HepG2 (cell line): ENCODE measurements at regions not wholly inside any gene's neighbourhood (a gene's known extent, or its start where the extent isn't known, plus 50 kb on each side); places are given as distances from the start of the nearest gene placed in this dataset.

Source experiments
- ATAC-seq: fragments of 200-7000 bp; cut with Tn5 transposase; 3 replicates; pipeline ENCODE4 v1.9.1; 2020; ENCODE audit warnings: mild to moderate bottlenecking, moderate library complexity
- BruUV-seq: library from RNA; stranded (reverse); fragments of 400-500 nt; replicated peaks from 2 replicates; lab custom pipeline; 2021; lab: Mats Ljungman, UMichigan
- CTCF ChIA-PET: fragments of 300-600 bp; formaldehyde crosslinking; extraction: SDS; loops from one replicate; lab custom pipeline; 2021; ENCODE audit warnings: low total read pairs, inconsistent platforms, low intra/inter-chr PET ratio; lab: Yijun Ruan, JAX
- POLR2A ChIA-PET: fragments of 350-600 bp; sonication (Branson Sonifier 250); formaldehyde crosslinking; loops from one replicate; lab custom pipeline; 2020; ENCODE audit warnings: antibody characterized with exemption, inconsistent platforms; lab: Yijun Ruan, JAX
- DNase-seq: peaks from one replicate; pipeline ENCODE4 v3.0.0-alpha.2; 2015; ENCODE audit warnings: low spot score
- FAIRE-seq: peaks from 3 replicates; lab custom pipeline; 2011; peaks lifted over from hg19 to GRCh38; lab: Jason Lieb, UNC
- H2AFZ ChIP-seq: one replicate; pipeline ENCODE4 v1.6.1; 2011; ENCODE audit warnings: low read length, inconsistent platforms
- H3K27ac ChIP-seq: fragments of 300-600 bp; 3 replicates; pipeline ENCODE4 v1.8.0; 2011; ENCODE audit warnings: mixed run types, mild to moderate bottlenecking, mixed read lengths, low read length, inconsistent platforms; ENCODE audit not compliant: insufficient read depth; ENCODE audit errors: extremely low read length
- H3K27me3 ChIP-seq, 2 experiments: fragments of 200-600 bp in 1 of 2; 2 replicates in 1 of 2; 3 replicates in 1 of 2; pipeline versions ENCODE4 v1.6.0 to v1.8.0; 2011; ENCODE audit warnings: low read length in 2 of 2, mild to moderate bottlenecking in 2 of 2, moderate library complexity in 2 of 2, inconsistent platforms in 1 of 2; ENCODE audit not compliant: insufficient read depth in 2 of 2, control insufficient read depth in 1 of 2
- H3K36me3 ChIP-seq, 2 experiments: fragments of 200-600 bp in 1 of 2; replicated peaks in 1 of 2; 2 replicates in 1 of 2; 3 replicates in 1 of 2; pipeline versions ENCODE4 v1.5.1 to v1.8.0; 2011; ENCODE audit warnings: low read length in 2 of 2, inconsistent platforms in 1 of 2; ENCODE audit not compliant: insufficient read depth in 2 of 2, control insufficient read depth in 1 of 2
- H3K4me1 ChIP-seq: 2 replicates; pipeline ENCODE4 v1.5.1; 2012; ENCODE audit warnings: low read length, inconsistent platforms; ENCODE audit not compliant: insufficient read depth
- H3K4me2 ChIP-seq: 2 replicates; pipeline ENCODE4 v1.6.0; 2011; ENCODE audit warnings: low read depth, low read length, inconsistent platforms
- H3K4me3 ChIP-seq, 3 experiments: fragments of 200-600 bp in 1 of 3; sonication (generic), shearing (Covaris generic) in 1 of 3; replicated peaks in 1 of 3; 2 replicates each; pipeline ENCODE4 v1.5.1; 2011 to 2016; ENCODE audit warnings: low read length in 3 of 3, inconsistent platforms in 2 of 3, low read depth in 2 of 3, mild to moderate bottlenecking in 2 of 3, control low read depth in 1 of 3, mixed read lengths in 1 of 3; ENCODE audit not compliant: insufficient read depth in 1 of 3
- H3K79me2 ChIP-seq: one replicate; pipeline ENCODE4 v1.6.1; 2011; ENCODE audit warnings: low read length, inconsistent platforms; ENCODE audit not compliant: insufficient read depth
- H3K9ac ChIP-seq: 2 replicates; pipeline ENCODE4 v1.6.0; 2011; ENCODE audit warnings: mild to moderate bottlenecking, low read depth, low read length, inconsistent platforms; ENCODE audit not compliant: insufficient read depth
- H3K9me3 ChIP-seq: 2 replicates; pipeline ENCODE4 v1.5.1; 2012; ENCODE audit warnings: mild to moderate bottlenecking, low read length
- H4K20me1 ChIP-seq: 2 replicates; pipeline ENCODE4 v1.6.0; 2011; ENCODE audit warnings: inconsistent platforms, mild to moderate bottlenecking, low read length, moderate library complexity; ENCODE audit not compliant: insufficient read depth
- GLMP ChIP-seq: sonication (generic); formaldehyde crosslinking; IDR thresholded peaks from 2 replicates; pipeline ENCODE4 v1.9.0; 2021; ENCODE audit warnings: missing genetic modification reagents, mild to moderate bottlenecking, borderline replicate concordance
- HMGXB3 ChIP-seq: sonication (generic); formaldehyde crosslinking; IDR thresholded peaks from 2 replicates; pipeline ENCODE4 v1.4.0; 2020; ENCODE audit warnings: missing genetic modification reagents, borderline replicate concordance
- PAWR ChIP-seq: sonication (generic); formaldehyde crosslinking; IDR thresholded peaks from 2 replicates; pipeline ENCODE4 v1.4.0; 2020; ENCODE audit warnings: missing genetic modification reagents, mild to moderate bottlenecking, borderline replicate concordance
- SNAPC4 ChIP-seq: sonication (generic); formaldehyde crosslinking; IDR thresholded peaks from 2 replicates; pipeline ENCODE4 v1.4.0; 2020; ENCODE audit warnings: mild to moderate bottlenecking, missing genetic modification reagents
- TBX3 ChIP-seq: fragments of 450-650 bp; IDR thresholded peaks from 2 replicates; pipeline ENCODE4 v1.6.1; 2017; ENCODE audit warnings: antibody characterized with exemption, mild to moderate bottlenecking, inconsistent platforms, borderline replicate concordance
- ZFP41 ChIP-seq: sonication (generic); formaldehyde crosslinking; IDR thresholded peaks from 2 replicates; pipeline ENCODE4 v1.4.0; 2020; ENCODE audit warnings: mild to moderate bottlenecking, missing genetic modification reagents, borderline replicate concordance
- ZMYM4 ChIP-seq: sonication (generic); formaldehyde crosslinking; IDR thresholded peaks from 2 replicates; pipeline ENCODE4 v1.8.1; 2023; ENCODE audit warnings: mild to moderate bottlenecking, missing genetic modification reagents
- ZNF280B ChIP-seq: sonication (generic); formaldehyde crosslinking; IDR thresholded peaks from 2 replicates; pipeline ENCODE4 v1.5.0; 2020; ENCODE audit warnings: missing genetic modification reagents, mild to moderate bottlenecking, borderline replicate concordance
- ZNF710 ChIP-seq: sonication (generic); formaldehyde crosslinking; IDR thresholded peaks from 2 replicates; pipeline ENCODE4 v1.5.0; 2020; ENCODE audit warnings: mild to moderate bottlenecking, missing genetic modification reagents, borderline replicate concordance
- WGBS: methylation state at CpG from one replicate; pipeline ENCODE4 v1.1.6; 2017; ENCODE audit warnings: low lambda C conversion rate; 5-methylcytosine and 5-hydroxymethylcytosine counted together
- in situ Hi-C: cut with HindIII; loops from 2 replicates; pipeline ENCODE4 v1.10.0; 2017; ENCODE audit warnings: low pct_unique_long_range_greater_than_20kb; ENCODE audit not compliant: extremely low pct_ligation_motif_present
- intact Hi-C: fragments of 100-400 bp; cut with micrococcal nuclease; formaldehyde crosslinking; loops from one replicate; pipeline ENCODE4 v1.10.0; 2022; ENCODE audit not compliant: unreplicated experiment

GRCh38 chr16:86966777-86967176 lies 350.4 kb downstream of the C16orf95 start:
- no peak for FAIRE-seq
- in situ Hi-C loops, result no loop called here
- Histone ChIP-seq H3K4me1 (no peaks in the 10 kb centered on the region), H3K4me3 (no peak overlapping the region), H3K79me2 (no peaks in the 10 kb centered on the region), H3K36me3 (no peaks in the 10 kb centered on the region), H3K9ac (no peak overlapping the region), H3K9me3 (no peaks in the 10 kb centered on the region), H2AFZ (no peak overlapping the region), H4K20me1 (no peaks in the 10 kb centered on the region; the same call in 1 of the 2 replicates), H3K27ac (no peak overlapping the region), H3K27me3 (peaks cover 0 to 66% of the 10 kb centered on the region in 2 experiments; a peak in 4 of 5 replicates), H3K4me2 (no peak overlapping the region)
- WGBS, result 41% methylated on average over 11 of the region's 11 CpGs
- DNase-seq, result no peak
- ATAC-seq, result no peak
- ChIA-PET POLR2A (no interaction called here), CTCF (no interaction called here)
- intact Hi-C loops, result no loop called here
- BruUV-seq, result no TSS peak
- TF ChIP-seq SNAPC4 (CRISPR knock-in tag) (no peak), ZNF710 (CRISPR knock-in tag) (no peak), GLMP (no peak), HMGXB3 (CRISPR knock-in tag) (no peak), ZNF280B (CRISPR knock-in tag) (no peak), TBX3 (no peak), ZMYM4 (CRISPR knock-in tag) (no peak), ZFP41 (no peak), PAWR (CRISPR knock-in tag) (no peak)
